Activated naive CD8-positive, alpha-beta T cell treated with anti-CD3 and anti-CD28 coated beads for 36 hours (primary cell): ENCODE measurements at regions not wholly inside any gene's neighbourhood (a gene's known extent, or its start where the extent isn't known, plus 50 kb on each side); places are given as distances from the start of the nearest gene placed in this dataset.

ENCODE experiments used
- DNase-seq: peaks from one replicate; pipeline ENCODE4 v3.0.0; 2021
- H3K27ac Mint-ChIP-seq: one replicate; pipeline ENCODE4 v1.8.0; 2022; ENCODE audit warnings: mild to moderate bottlenecking, moderate library complexity, mixed read lengths
- H3K27me3 Mint-ChIP-seq: one replicate; pipeline ENCODE4 v1.8.0; 2022; ENCODE audit warnings: mild to moderate bottlenecking, mixed read lengths
- H3K36me3 Mint-ChIP-seq: one replicate; pipeline ENCODE4 v1.8.0; 2021; ENCODE audit warnings: mild to moderate bottlenecking, mixed read lengths
- H3K4me1 Mint-ChIP-seq: one replicate; pipeline ENCODE4 v1.8.0; 2021; ENCODE audit warnings: mixed read lengths
- H3K4me3 Mint-ChIP-seq: one replicate; pipeline ENCODE4 v1.8.0; 2022; ENCODE audit warnings: mild to moderate bottlenecking, moderate library complexity, mixed read lengths
- H3K9me3 Mint-ChIP-seq: one replicate; pipeline ENCODE4 v1.8.0; 2022; ENCODE audit warnings: mixed read lengths

GRCh38 chr2:153235516-153235915 is 243.0 kb downstream of the RPRM start:
- H3K27me3 Mint-ChIP-seq, result no peaks in the 10 kb centered on the region
- H3K9me3 Mint-ChIP-seq, result peaks cover 2% of the 10 kb centered on the region
- peaks cover 20% of the 10 kb centered on the region for H3K4me1 Mint-ChIP-seq
- no peaks in the 10 kb centered on the region for H3K36me3 Mint-ChIP-seq
- no peak overlapping the region for H3K4me3 Mint-ChIP-seq
- peak; percentile 47 for DNase-seq
- H3K27ac Mint-ChIP-seq, result peak overlapping the region; percentile 85

- DNase-seq, result no peak
- H3K4me1 Mint-ChIP-seq, result peaks cover 20% of the 10 kb centered on the region
- H3K27me3 Mint-ChIP-seq, result no peaks in the 10 kb centered on the region
- H3K4me3 Mint-ChIP-seq, result no peak overlapping the region
- H3K27ac Mint-ChIP-seq, result no peak overlapping the region
- no peaks in the 10 kb centered on the region for H3K36me3 Mint-ChIP-seq
- peaks cover 5% of the 10 kb centered on the region for H3K9me3 Mint-ChIP-seq
Observed at GRCh38 chr2:153232464-153232863, 246.1 kb downstream of the RPRM start.

- no peak for DNase-seq
- Mint-ChIP-seq H3K27me3 (no peaks in the 10 kb centered on the region), H3K27ac (no peak overlapping the region), H3K4me3 (no peak overlapping the region), H3K4me1 (peaks cover 14% of the 10 kb centered on the region), H3K9me3 (peaks cover 3% of the 10 kb centered on the region), H3K36me3 (no peaks in the 10 kb centered on the region)
Observed at GRCh38 chr2:153230977-153231376, 247.6 kb downstream of the RPRM start.

- no peaks in the 10 kb centered on the region for H3K4me1 Mint-ChIP-seq
- no peak for DNase-seq
- no peak overlapping the region for H3K27ac Mint-ChIP-seq
- no peak overlapping the region for H3K4me3 Mint-ChIP-seq
- no peaks in the 10 kb centered on the region for H3K36me3 Mint-ChIP-seq
- peaks cover 6% of the 10 kb centered on the region for H3K9me3 Mint-ChIP-seq
- no peaks in the 10 kb centered on the region for H3K27me3 Mint-ChIP-seq
Observed at GRCh38 chr2:153228904-153229303, 249.7 kb downstream of the RPRM start.

GRCh38 chr2:153227981-153228380 is 250.6 kb downstream of the RPRM start:
- Mint-ChIP-seq H3K4me3 (no peak overlapping the region), H3K36me3 (no peaks in the 10 kb centered on the region), H3K27ac (no peak overlapping the region), H3K27me3 (no peaks in the 10 kb centered on the region), H3K4me1 (no peaks in the 10 kb centered on the region), H3K9me3 (peaks cover 6% of the 10 kb centered on the region)
- DNase-seq, result no peak

GRCh38 chr2:153222231-153223165 is 256.1 kb downstream of the RPRM start:
- H3K4me3 Mint-ChIP-seq, result no peak overlapping the region
- H3K9me3 Mint-ChIP-seq, result peaks cover 3% of the 10 kb centered on the region
- no peaks in the 10 kb centered on the region for H3K27me3 Mint-ChIP-seq
- no peaks in the 10 kb centered on the region for H3K36me3 Mint-ChIP-seq
- no peak overlapping the region for H3K27ac Mint-ChIP-seq
- H3K4me1 Mint-ChIP-seq, result peaks cover 2% of the 10 kb centered on the region
- DNase-seq, result no peak

GRCh38 chr2:153221506-153221905 is 257.1 kb downstream of the RPRM start:
- no peak for DNase-seq
- H3K36me3 Mint-ChIP-seq, result no peaks in the 10 kb centered on the region
- peaks cover 2% of the 10 kb centered on the region for H3K4me1 Mint-ChIP-seq
- no peak overlapping the region for H3K4me3 Mint-ChIP-seq
- H3K27me3 Mint-ChIP-seq, result no peaks in the 10 kb centered on the region
- H3K9me3 Mint-ChIP-seq, result peaks cover 3% of the 10 kb centered on the region
- no peak overlapping the region for H3K27ac Mint-ChIP-seq

GRCh38 chr2:153221087-153221486 is 257.5 kb downstream of the RPRM start:
- no peak overlapping the region for H3K27ac Mint-ChIP-seq
- H3K4me1 Mint-ChIP-seq, result peaks cover 2% of the 10 kb centered on the region
- no peak overlapping the region for H3K4me3 Mint-ChIP-seq
- H3K36me3 Mint-ChIP-seq, result no peaks in the 10 kb centered on the region
- no peaks in the 10 kb centered on the region for H3K27me3 Mint-ChIP-seq
- H3K9me3 Mint-ChIP-seq, result peaks cover 3% of the 10 kb centered on the region
- no peak for DNase-seq

GRCh38 chr2:153218851-153219250 is 259.7 kb downstream of the RPRM start:
- DNase-seq, result no peak
- peaks cover 2% of the 10 kb centered on the region for H3K4me1 Mint-ChIP-seq
- H3K9me3 Mint-ChIP-seq, result no peaks in the 10 kb centered on the region
- no peaks in the 10 kb centered on the region for H3K27me3 Mint-ChIP-seq
- no peak overlapping the region for H3K4me3 Mint-ChIP-seq
- H3K36me3 Mint-ChIP-seq, result no peaks in the 10 kb centered on the region
- H3K27ac Mint-ChIP-seq, result no peak overlapping the region

- Mint-ChIP-seq H3K9me3 (no peaks in the 10 kb centered on the region), H3K27ac (no peak overlapping the region), H3K4me1 (peaks cover 2% of the 10 kb centered on the region), H3K36me3 (no peaks in the 10 kb centered on the region), H3K27me3 (no peaks in the 10 kb centered on the region), H3K4me3 (no peak overlapping the region)
- DNase-seq, result no peak
Observed at GRCh38 chr2:153214337-153214736, 264.2 kb downstream of the RPRM start.

GRCh38 chr2:153213022-153213421 is 265.5 kb downstream of the RPRM start:
- no peak for DNase-seq
- H3K4me1 Mint-ChIP-seq, result no peaks in the 10 kb centered on the region
- no peak overlapping the region for H3K4me3 Mint-ChIP-seq
- H3K36me3 Mint-ChIP-seq, result no peaks in the 10 kb centered on the region
- no peaks in the 10 kb centered on the region for H3K27me3 Mint-ChIP-seq
- no peaks in the 10 kb centered on the region for H3K9me3 Mint-ChIP-seq
- H3K27ac Mint-ChIP-seq, result no peak overlapping the region

GRCh38 chr2:153197402-153198386 is 280.9 kb downstream of the RPRM start:
- peaks cover 6% of the 10 kb centered on the region for H3K4me1 Mint-ChIP-seq

GRCh38 chr2:153196378-153197058 is 282.0 kb downstream of the RPRM start:
- Mint-ChIP-seq H3K27me3 (no peaks in the 10 kb centered on the region), H3K27ac (no peak overlapping the region), H3K36me3 (no peaks in the 10 kb centered on the region), H3K4me1 (peaks cover 6% of the 10 kb centered on the region), H3K9me3 (peaks cover 15% of the 10 kb centered on the region), H3K4me3 (no peak overlapping the region)
- DNase-seq, result no peak

More at GRCh38 chr2:153197402-153198386, 280.9 kb downstream of the RPRM start:
- Mint-ChIP-seq H3K4me3 (no peak overlapping the region), H3K36me3 (no peaks in the 10 kb centered on the region), H3K27me3 (no peaks in the 10 kb centered on the region), H3K9me3 (peaks cover 15% of the 10 kb centered on the region), H3K27ac (no peak overlapping the region)
- DNase-seq, result no peak

- Mint-ChIP-seq H3K36me3 (no peaks in the 10 kb centered on the region), H3K4me3 (no peak overlapping the region)
Observed at GRCh38 chr2:153195342-153195741, 283.2 kb downstream of the RPRM start.

More at GRCh38 chr2:153195342-153195741, 283.2 kb downstream of the RPRM start:
- Mint-ChIP-seq H3K27ac (no peak overlapping the region), H3K27me3 (no peaks in the 10 kb centered on the region), H3K4me1 (peaks cover 3% of the 10 kb centered on the region), H3K9me3 (peaks cover 13% of the 10 kb centered on the region)
- DNase-seq, result no peak
